GM21619 (cell line): ENCODE measurements at regions not wholly inside any gene's neighbourhood (a gene's known extent, or its start where the extent isn't known, plus 50 kb on each side); places are given as distances from the start of the nearest gene placed in this dataset.

Experiments used
- ATAC-seq: cut with Tn5 transposase; IDR thresholded peaks from one replicate; pipeline ENCODE4 v1.9.1; 2021; ENCODE audit not compliant: unreplicated experiment

DNA sequence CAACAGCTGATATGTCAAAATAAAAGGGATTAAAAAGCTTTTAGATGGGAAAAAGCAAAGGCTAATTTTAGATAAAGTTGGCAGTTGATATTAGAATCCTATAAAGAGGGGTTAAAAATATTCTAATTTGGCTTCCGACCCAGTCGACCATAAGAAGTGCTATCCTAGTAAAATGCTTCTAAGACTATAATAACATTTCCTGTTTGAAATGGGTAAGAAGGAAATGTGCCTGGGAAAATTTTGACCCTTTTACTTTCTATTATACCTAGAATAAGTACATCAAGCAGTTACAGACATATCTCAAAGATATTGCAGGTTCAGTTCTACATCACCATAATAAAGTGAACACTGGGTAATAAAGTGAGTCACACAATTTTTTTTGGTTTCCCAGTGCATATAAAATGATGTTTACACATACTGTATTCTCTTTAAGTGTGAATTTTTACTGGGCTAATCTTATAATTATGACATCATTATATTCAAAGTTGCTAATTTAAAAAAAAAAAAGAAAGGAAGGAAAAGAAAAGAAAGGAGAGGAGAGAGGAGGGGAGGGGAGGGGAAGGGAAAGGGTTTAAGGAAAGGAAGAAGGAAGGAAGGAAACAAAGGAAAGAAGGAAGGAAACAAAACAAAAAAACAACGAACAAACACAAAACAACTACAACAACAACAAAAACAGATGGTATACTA is 308.2 kb upstream of the NR5A2 start:
- ATAC-seq, result no peak

DNA sequence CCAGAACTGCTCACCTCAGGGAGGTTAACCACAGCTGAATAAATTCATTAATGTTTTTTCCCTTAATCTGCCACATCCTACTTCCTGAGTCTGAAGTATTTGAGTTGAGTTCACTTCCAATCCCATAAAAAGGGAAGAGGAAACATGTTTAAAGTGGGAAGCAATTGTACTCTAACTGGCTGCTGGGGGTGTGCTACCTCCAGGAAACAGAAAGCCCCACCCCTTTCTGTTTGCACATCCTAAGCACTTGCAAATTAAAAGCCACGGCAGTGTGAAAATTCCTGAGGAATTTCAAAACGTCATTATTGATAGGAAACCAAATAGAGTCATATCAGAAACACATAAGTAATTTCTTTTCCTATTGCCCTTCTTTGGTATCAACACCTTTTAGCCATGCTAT is 307.0 kb upstream of the NR5A2 start:
- ATAC-seq, result no peak

DNA sequence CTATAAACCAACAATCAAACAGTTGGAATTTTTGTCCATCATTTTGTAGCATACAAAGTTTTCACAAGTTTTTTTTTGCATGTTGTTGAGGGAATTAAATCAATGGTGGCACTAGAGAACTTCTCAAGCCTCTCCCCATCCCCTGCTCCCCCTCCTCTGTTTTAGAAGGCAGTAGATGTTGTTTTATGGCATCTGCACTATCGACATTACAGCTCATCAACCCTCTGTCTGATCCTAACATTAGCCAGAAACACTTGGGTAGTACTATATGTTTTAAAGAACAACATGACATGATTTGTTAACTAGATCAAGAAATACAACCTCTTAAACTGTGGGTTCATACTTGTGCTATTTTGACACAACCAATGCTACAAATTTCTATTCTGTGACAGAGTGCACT is 306.5 kb upstream of the NR5A2 start:
- no peak for ATAC-seq

DNA sequence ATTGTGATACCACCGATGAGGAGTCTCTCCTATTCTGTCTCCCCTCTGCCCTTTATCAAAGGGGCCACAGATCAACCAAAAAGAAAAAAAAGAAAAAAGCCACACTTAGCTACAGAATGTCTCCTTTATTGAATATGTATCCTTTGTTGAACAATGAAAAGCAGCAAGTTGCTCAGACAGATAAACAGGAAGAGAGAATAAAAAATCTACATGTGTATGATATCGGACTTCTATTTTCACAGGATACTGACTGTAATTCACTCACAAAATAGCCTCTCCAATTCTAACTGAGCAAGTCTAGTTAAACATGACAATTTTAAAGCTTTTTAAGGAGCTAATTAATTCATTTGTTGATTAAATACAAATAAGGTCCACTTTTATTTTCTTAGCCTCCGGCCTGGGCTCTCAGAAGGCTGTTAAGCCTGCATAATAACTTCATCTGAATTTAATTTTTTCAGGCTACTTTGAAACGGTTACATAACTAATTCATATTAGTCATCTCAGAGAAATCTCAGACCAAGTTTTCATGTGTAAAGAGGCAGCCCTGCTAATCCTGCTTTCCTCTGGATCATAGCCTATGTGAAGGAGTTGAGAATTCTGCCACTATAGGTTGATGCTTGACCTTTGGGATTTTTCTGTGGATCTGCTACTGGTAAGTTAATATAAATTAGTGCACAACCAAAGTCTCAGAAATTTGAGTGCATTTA is 304.1 kb upstream of the NR5A2 start:
- ATAC-seq, result no peak

DNA sequence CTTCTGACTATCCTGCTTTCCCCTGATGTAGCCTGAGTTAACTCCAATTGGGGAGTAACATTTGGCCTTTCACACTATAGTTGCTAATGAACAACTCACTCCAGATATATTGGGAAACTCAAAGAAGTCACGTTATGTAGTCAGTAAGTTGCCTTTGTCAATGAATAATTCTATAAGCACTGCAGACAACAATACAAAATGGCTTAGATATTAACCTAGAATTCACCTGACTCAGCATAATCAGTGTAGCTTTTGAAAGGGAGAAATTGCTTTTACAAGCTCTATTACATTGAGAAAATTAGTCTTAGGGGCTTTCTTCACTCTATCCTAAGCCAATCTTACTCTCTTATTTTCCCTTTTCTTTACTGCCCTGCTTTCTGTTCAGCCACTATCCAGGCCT is 303.5 kb upstream of the NR5A2 start:
- ATAC-seq, result no peak

DNA sequence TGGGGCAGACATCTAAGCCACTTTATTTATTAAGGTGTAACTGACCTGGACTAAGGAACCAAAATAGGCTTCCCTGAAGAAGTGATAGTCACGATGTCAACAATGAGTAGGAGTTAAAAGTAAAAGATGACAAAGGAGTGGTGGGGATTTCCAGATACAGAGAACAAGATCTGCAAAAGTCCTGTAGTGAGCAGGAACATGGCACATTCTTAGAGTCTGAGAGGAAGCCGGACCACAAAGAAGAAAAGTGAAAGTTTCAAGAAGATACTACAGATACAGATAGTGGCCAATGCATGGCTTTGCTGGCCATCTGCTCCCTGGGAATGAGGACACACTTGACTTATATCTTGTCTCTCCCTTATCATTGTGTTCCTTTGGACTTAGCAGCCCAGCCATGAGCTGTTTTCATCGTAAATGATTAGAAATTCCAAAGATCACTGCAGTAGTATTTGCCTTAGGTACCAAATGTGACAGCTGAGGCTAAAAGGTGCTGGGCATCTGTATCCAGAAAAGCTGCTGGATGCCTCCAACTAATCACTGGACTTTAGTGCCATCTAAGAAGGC is 302.4 kb upstream of the NR5A2 start:
- ATAC-seq, result peak; percentile 48

DNA sequence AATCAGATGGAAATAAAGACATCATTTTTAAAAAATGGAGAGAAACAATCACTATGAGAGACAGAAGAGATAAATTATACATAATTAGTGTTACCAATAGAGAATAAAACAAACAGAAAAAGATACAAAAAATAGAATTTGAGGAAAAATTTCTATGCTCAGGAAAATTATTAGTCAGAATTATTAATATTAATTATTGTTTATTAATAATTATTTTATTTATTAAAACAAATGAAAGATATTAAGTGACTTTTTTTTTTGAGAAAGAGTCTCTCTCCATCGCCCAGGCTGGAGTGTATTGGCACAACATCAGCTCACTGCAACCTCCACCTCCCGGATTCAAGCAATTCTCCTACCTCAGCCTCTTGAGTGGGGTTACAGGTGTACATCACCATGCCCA is 299.8 kb upstream of the NR5A2 start:
- no peak for ATAC-seq

DNA sequence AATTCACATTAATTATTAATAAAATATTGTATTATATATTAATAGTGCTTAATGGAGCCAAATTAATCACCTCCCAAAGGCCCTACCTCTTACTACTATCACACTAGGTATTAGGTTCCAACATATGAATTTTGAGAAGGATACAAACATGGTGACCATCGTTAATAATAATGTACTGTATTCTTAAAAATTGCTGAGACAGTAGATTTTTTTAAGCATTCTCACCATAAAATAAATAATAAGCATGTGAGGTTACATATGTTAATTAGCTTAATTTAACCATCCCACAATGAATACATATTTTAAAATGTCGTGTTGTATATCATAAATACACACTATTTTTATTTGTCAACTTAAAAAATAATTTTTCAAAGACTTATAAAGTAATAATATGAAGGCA is 299.2 kb upstream of the NR5A2 start:
- ATAC-seq, result no peak

DNA sequence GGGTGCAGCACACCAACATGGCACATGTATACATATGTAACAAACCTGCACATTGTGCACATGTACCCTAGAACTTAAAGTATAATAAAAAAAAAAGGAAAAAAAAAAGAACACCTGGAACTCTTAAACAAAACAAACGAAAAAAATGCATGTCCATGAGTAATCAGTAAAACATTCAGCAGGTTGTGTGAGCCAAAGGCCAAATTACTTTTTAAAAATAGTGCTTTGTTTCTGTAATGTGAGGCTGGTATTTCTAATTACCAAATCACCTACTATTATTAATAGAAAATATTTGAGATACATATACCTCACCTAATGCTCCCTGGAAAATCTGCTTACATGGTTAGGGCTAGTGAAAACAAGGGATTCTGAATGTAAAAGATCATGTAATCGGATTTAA is 294.4 kb upstream of the NR5A2 start:
- no peak for ATAC-seq

DNA sequence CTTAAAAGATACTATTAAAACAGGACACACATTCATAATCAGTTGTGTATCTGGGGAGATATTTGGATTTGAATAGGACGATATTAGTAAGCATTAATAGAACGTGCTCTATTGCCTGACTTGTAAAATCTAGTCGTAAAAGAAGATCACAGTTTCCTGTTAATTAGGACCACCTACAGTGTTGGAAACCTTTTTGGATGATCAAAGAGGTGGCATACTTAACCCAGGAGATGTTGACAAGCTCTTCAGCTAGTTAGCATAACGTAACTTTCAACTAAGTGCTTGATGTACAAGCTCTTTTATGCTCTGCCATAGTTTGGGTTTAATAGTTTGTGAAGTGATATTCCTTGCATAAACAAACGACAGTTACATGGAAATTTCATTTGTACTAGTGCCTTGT is 293.3 kb upstream of the NR5A2 start:
- no peak for ATAC-seq

DNA sequence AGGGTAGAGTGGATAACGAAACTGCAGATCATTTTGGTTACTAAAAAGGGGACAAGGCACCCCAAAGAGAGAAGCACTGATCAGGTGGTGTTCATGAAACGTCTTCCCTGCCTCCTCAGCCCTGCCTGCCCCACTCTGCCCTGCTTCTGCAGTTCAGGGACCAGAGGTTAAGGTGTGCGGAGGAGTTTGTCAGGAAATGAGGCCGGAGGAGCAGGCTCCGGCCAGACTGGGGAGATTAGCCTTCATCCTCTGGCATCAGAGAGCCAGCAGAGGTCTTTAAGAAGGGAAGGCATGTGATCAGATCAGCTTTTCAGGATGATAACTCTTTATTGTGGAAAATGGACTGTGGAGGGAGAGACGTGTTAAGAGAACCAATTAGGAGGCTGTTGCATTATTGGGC is 291.9 kb upstream of the NR5A2 start:
- no peak for ATAC-seq

DNA sequence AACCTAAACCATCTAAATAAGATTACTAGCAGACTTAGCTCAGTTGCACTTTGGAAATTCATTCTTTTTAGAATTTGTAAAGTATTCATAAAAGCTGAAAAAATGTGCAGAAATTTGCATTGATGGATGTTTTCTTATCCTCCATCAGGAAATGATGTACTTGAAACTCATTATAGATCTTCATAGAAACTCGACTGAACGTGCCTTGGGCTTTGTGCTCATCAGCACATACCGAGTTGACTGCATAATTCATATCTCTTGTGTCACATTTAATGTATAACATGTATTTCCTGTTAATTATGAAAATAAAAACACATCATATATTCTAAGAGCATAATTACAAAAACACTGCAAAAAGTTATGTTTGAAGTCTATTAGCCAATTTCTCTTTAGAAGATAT is 290.9 kb upstream of the NR5A2 start:
- no peak for ATAC-seq

DNA sequence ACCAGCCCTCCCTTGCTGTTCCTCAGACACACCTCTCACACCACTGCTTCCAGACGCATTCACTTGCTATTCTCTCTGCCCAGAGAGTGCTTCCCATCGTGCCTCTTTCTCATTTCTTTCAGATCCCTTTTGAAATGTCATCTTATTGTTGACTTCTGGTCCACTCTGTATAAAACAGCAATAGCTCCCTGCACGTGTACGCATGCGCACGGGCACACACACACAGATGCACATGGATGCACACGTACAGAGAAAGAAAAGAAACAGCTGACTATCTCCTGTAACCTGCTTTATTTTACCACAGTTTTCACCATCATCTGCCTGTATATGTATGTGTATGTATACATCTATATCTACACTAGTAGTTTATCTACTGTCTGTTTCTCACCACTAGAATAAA is 285.9 kb upstream of the NR5A2 start:
- ATAC-seq, result no peak

DNA sequence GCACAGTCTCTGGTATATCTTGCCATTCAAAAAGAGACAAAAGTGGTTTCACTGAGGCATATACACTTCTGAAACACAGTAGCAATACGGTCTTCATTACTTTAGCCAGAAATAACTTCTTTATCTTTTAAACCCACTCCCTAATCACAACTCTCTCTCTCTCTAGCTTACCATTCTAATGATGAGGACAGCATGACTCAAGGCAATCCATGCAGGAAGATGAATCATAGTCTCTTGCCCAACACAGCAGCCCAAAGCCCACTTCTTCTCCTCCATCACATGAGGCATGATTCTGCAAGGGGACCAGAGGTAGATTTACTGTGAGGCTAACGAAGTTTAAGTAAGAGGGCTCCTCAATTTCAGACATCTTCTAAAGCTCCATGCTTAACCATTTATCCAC is 285.0 kb upstream of the NR5A2 start:
- no peak for ATAC-seq

DNA sequence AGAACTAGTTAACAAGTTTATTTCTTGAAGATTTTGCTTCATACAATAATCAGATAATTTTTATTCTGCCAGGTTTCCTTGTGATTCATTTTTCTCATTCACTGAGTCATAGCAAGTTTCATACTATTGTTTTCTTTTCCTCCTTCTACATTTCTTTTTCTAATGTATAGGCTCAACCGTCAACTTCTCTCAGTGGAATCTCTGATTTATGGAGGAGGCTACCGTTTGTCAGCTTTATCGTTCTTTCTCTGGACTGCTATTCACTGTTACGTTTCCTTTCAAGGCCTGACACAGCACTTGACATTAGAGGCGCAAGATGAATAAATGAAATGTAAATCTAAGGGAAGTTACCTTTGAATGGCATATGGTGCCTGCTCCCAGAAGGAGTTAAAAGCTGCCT is 284.3 kb upstream of the NR5A2 start:
- ATAC-seq, result no peak

DNA sequence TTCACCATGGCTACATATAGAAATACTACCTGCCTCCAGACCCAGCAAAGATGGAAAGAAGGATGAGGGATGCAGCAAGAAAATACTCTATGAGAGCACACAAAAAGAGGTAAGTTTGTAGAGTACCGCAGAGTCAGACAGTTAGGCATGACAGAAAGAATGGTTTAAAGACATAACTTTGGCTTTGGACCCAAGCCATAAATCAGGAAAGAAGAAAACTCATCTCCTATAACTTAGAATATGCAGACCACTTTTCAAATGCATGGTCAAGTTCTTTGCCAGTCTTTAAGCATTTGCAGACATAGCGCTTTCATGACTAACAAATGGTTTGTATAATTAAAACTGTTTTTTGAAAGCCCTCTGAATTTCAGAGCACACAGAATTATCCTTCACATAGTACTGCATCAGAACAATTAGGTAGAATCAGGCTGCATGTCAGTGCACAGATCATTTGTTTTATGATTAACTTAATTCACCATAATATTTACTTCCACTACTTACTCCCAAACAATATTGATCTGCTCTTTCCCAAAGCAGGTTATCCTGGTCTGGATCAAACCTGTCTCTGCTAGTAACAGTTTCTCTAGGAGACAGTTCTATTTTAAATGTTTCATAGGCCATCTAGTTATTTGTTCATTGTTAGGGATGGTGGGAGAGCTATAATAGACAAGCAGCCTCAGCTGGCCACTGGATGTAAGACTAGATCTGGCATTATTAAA is 280.7 kb upstream of the NR5A2 start:
- no peak for ATAC-seq

DNA sequence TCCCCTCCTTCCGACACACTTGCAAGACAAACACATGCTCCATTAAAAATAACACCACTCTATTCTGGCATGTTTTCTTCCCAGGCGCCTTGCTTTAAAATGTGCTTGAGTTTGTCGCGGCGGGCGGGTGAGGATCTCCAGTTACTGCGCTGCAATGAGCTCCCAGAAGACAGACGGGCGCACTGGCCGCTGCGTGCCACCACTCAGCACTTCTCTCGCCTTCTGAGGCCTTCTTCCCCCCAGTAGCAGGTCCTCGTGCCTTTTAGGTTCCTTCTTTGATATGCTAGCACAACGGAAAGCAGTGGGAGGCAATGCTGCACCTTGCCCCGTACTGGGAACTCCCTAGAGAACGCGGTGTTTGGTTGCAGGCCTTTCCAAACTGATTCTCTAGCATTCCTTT is 279.5 kb upstream of the NR5A2 start:
- no peak for ATAC-seq

DNA sequence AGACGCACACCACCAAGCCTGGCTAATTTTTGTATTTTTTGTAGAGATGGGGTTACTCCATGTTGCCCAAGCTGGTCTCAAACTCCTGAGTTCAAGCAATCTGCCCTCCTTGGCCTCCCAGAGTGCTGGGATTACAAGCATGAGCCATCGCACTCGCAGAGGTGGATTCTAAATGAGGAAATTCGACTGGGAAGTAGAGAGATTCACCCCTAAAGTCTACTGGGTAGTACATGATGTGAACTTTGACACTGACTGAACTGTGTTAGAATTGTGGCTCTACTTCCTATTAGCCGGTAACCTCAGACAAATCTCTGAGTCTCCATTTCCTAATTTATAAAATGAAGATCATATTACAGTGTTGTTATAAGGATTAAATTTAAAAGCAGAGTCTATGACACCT is 276.0 kb upstream of the NR5A2 start:
- ATAC-seq, result no peak

DNA sequence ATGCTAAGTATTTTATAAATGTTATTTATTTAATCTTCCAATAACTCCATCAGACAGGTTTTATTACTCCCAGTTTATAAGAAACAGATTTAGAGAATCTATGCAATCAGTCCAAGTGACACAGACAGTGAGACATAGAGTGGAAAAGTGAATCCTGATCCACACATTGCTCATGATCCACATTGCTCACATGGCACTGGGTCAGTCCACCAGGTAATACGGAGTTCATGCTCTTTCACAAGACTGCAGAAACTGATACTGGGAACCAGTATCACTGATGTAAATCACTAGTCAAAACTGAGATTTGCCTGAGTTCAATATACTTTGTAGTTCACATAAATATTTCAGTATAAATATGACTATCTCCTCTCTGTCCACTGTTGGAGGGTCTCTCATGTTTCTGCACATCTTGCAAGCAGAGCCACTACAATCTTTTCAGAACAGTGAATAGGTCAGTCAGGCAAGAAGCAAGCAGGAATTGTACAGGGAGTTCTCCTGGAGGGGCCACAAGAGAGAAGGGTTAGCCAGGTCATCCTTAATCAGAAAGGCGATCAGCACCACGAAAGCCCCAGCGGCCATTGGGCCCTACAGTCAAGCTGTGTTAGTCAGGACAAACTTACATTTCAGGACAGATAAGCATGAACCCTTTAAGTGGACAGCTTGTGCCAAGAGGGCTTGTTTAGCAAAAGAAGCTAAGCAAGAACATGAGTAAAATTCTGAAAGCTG is 275.4 kb upstream of the NR5A2 start:
- ATAC-seq, result no peak

DNA sequence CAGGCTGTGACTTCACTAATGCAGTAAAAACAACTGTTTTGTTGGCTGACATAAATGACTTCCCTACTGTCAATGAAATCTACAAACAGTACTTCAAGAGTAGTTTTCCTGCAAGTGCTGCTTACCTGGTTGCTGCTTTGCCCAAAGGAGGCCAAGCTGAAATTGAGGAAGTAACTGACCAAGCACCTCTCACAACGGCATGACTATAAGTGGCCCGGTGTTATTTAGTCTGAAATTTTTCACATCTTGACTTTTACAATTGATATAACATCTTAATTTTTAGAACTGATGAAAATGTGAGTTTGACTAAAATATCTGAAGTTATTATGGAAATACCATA is 274.9 kb upstream of the NR5A2 start:
- ATAC-seq, result no peak

DNA sequence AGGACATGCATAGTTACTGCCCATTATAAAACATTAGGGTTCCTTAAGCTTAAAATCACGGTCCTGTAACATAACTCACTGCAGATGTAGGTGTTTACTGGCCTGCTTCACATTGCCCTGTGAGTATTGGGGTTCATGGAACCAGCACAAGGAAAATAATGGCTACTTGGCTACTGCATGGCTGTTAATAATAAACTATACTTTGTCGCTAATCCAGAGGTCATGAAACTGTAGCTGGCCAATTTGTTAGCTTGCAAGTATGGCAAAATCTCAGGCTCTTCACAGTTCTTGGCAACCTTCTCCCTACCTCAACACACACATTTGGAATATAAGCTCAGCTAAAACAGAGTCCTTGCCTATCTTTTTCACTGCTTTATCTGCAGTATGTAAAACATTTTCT is 274.0 kb upstream of the NR5A2 start:
- ATAC-seq, result no peak

DNA sequence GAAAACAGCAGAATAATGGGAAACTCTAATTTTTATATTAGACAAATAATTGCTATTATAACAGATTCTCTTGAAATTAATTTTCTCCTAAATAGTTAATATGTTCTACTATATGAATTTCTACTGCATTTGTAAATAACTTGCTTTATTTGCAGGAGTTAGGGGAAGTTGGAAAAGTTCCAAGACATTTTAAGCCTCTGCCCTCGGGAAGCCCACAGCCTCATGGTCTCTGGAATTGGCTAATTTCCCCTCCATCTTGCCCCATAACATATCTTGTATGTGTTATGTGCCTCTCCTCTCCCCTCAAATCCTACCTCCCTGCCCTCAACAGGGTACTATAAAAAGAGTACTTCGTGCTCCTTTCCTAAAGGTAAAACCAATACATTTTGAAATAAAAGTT is 271.4 kb upstream of the NR5A2 start:
- no peak for ATAC-seq
